Gastroesophageal sphincter (tissue), 4 donors: ENCODE measurements at regions not wholly inside any gene's neighbourhood (a gene's known extent, or its start where the extent isn't known, plus 50 kb on each side); places are given as distances from the start of the nearest gene placed in this dataset.

Source experiments
- ATAC-seq: fragments of 150-250 bp; one replicate; pipeline ENCODE4 v1.9.1; 2016; ENCODE audit warnings: mild to moderate bottlenecking, moderate library complexity
- H3K27ac ChIP-seq, 4 donors: fragments of 200-600 bp; sonication (generic) in 3 of 4; 1 replicate in 3 of 4; 2 replicates in 1 of 4; pipeline ENCODE4 v1.5.1; 2016 to 2019
- H3K27me3 ChIP-seq: fragments of 200-600 bp; sonication (generic); one replicate; pipeline ENCODE4 v1.5.1; 2019
- H3K36me3 ChIP-seq, 2 donors: fragments of 200-600 bp; sonication (generic); one replicate each; pipeline ENCODE4 v1.5.1; 2019; ENCODE audit warnings: control low read depth in 1 of 2
- H3K4me1 ChIP-seq, 3 donors: fragments of 200-600 bp; sonication (generic); 1 replicate in 2 of 3; 2 replicates in 1 of 3; pipeline ENCODE4 v1.5.1; 2016 to 2019; ENCODE audit warnings: control low read depth in 2 of 3
- H3K4me3 ChIP-seq, 2 donors: fragments of 200-600 bp; sonication (generic); one replicate each; pipeline ENCODE4 v1.5.1; 2019; ENCODE audit warnings: mild to moderate bottlenecking in 1 of 2, moderate library complexity in 1 of 2
- H3K9me3 ChIP-seq, 3 donors: fragments of 200-600 bp; sonication (generic); one replicate each; pipeline ENCODE4 v1.5.1; 2017 to 2019; ENCODE audit warnings: control low read depth in 2 of 3
- CTCF ChIP-seq, 4 experiments: fragments of 200-600 bp in 2 of 4; fragments of 450-650 bp in 2 of 4; sonication (generic) in 1 of 4; IDR thresholded peaks; one replicate each; pipeline ENCODE4 v1.5.1; 2017 to 2019; ENCODE audit warnings: antibody characterized with exemption in 4 of 4, mild to moderate bottlenecking in 2 of 4, moderate library complexity in 2 of 4
- EP300 ChIP-seq: sonication (generic); formaldehyde crosslinking; IDR thresholded peaks from one replicate; pipeline ENCODE4 v1.6.1; 2017; ENCODE audit warnings: antibody characterized with exemption, mild to moderate bottlenecking
- POLR2A ChIP-seq, 2 donors: fragments of 450-650 bp; IDR thresholded peaks; one replicate each; pipeline ENCODE4 v1.6.1; 2017; ENCODE audit warnings: antibody characterized with exemption in 2 of 2, mild to moderate bottlenecking in 2 of 2, moderate library complexity in 1 of 2
- POLR2AphosphoS5 ChIP-seq: sonication (generic); formaldehyde crosslinking; IDR thresholded peaks from one replicate; pipeline ENCODE4 v1.6.1; 2017; ENCODE audit warnings: antibody characterized with exemption
- WGBS, 2 donors: methylation state at CpG; one replicate each; pipeline ENCODE4 v1.1.5; 2018; ENCODE audit warnings: low coverage in 1 of 2; 5-methylcytosine and 5-hydroxymethylcytosine counted together

GRCh38 chr5:62083661-62084060 lies 222.3 kb upstream of the KIF2A start:
- ATAC-seq = no peak

DNA sequence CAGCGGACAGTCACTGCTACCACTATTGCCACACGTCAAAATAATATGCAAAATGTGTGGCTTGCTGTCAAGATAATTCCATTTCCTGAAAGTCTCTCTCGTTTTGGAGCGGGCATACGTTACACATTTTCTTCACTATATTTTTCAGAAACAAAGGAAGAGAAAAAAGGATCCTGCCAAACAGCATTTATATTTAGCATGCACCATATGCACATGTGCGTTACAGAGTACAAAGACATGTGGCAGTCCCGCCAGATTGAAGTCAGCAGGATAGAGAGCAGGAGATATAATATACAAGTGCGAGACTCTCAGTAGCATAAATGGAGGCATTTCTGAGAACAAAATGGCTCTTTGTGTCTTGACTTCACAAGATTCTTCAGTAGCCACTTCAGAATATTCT lies 221.6 kb upstream of the KIF2A start:
- H3K4me1 ChIP-seq = no peaks in the 10 kb centered on the region
- TF ChIP-seq CTCF (IDR thresholded peaks at IDR 0.05) (no peak), POLR2AphosphoS5 (no peak), EP300 (no peak), POLR2A (IDR thresholded peaks at IDR 0.05) (no peak)
- no peaks in the 10 kb centered on the region for H3K9me3 ChIP-seq
- no peak for ATAC-seq
- no peak overlapping the region for H3K27ac ChIP-seq
- H3K4me3 ChIP-seq = no peak overlapping the region
- 88 to 100% methylated on average over 2 to 8 of the region's 8 CpGs for WGBS, 2 donors
- H3K27me3 ChIP-seq = no peaks in the 10 kb centered on the region
- H3K36me3 ChIP-seq = no peaks in the 10 kb centered on the region

More at GRCh38 chr5:62083661-62084060, 222.3 kb upstream of the KIF2A start:
- H3K9me3 ChIP-seq = no peaks in the 10 kb centered on the region
- H3K27me3 ChIP-seq = no peaks in the 10 kb centered on the region
- no peaks in the 10 kb centered on the region for H3K36me3 ChIP-seq
- no peak overlapping the region for H3K27ac ChIP-seq
- 71 to 100% methylated on average over 1 of the region's 1 CpG for WGBS, 2 donors
- H3K4me3 ChIP-seq = no peak overlapping the region
- no peaks in the 10 kb centered on the region for H3K4me1 ChIP-seq
- no peak for TF ChIP-seq POLR2A (IDR thresholded peaks at IDR 0.05)
- TF ChIP-seq POLR2AphosphoS5 = no peak
- TF ChIP-seq EP300 = no peak
- no peak for TF ChIP-seq CTCF (IDR thresholded peaks at IDR 0.05)

GRCh38 chr5:62090953-62091352 lies 215.1 kb upstream of the KIF2A start:
- no peak for ATAC-seq
- no peak overlapping the region for H3K27ac ChIP-seq
- no peaks in the 10 kb centered on the region for H3K27me3 ChIP-seq
- no peaks in the 10 kb centered on the region for H3K36me3 ChIP-seq
- no peak overlapping the region for H3K4me3 ChIP-seq
- H3K4me1 ChIP-seq = peaks cover 0 to 10% (median 0%) of the 10 kb centered on the region in 3 donors
- TF ChIP-seq POLR2AphosphoS5 (no peak), POLR2A (IDR thresholded peaks at IDR 0.05) (no peak), CTCF (IDR thresholded peaks at IDR 0.05) (no peak), EP300 (no peak)
- H3K9me3 ChIP-seq = no peaks in the 10 kb centered on the region

DNA sequence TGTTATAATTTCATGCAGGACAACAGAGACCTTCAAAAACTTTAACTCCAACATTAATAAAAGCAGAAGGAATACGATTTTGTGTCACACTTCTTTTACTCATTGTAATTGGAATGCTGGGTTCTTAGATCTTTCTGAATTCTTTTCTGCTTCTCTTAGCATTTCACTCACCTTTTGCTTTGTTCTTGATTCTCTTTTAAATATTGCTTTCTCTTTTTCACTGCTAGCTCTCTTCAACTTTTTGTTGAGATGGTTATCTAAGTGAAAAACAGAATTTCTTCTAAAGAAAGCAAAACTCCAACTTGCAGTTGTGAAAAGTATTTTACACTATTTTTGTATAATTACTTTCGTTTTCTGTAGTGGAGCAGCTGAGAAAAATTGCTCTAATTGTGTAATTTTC lies 212.6 kb upstream of the KIF2A start:
- Histone ChIP-seq H3K36me3 (no peaks in the 10 kb centered on the region), H3K4me3 (no peak overlapping the region), H3K27me3 (no peaks in the 10 kb centered on the region), H3K9me3 (no peaks in the 10 kb centered on the region), H3K27ac (no peak overlapping the region), H3K4me1 (peaks cover 0 to 10% (median 0%) of the 10 kb centered on the region in 3 donors)
- no peak for ATAC-seq
- WGBS, 2 donors = 28 to 38% methylated on average over 2 of the region's 2 CpGs
- TF ChIP-seq POLR2AphosphoS5 (no peak), POLR2A (IDR thresholded peaks at IDR 0.05) (no peak), EP300 (no peak), CTCF (IDR thresholded peaks at IDR 0.05) (no peak)

GRCh38 chr5:62093976-62094375 lies 212.0 kb upstream of the KIF2A start:
- H3K4me1 ChIP-seq = peaks cover 0 to 10% (median 0%) of the 10 kb centered on the region in 3 donors
- no peaks in the 10 kb centered on the region for H3K27me3 ChIP-seq
- no peaks in the 10 kb centered on the region for H3K36me3 ChIP-seq
- H3K9me3 ChIP-seq = no peaks in the 10 kb centered on the region
- no peak overlapping the region for H3K4me3 ChIP-seq
- WGBS, 2 donors = 0% methylated on average over 3 of the region's 3 CpGs
- TF ChIP-seq CTCF (IDR thresholded peaks at IDR 0.05) = no peak
- TF ChIP-seq POLR2A (IDR thresholded peaks at IDR 0.05) = no peak
- no peak for TF ChIP-seq EP300
- no peak for TF ChIP-seq POLR2AphosphoS5
- peak; percentile 69 for ATAC-seq
- no peak overlapping the region for H3K27ac ChIP-seq
